PC-3 (cell line): ENCODE measurements at regions not wholly inside any gene's neighbourhood (a gene's known extent, or its start where the extent isn't known, plus 50 kb on each side); places are given as distances from the start of the nearest gene placed in this dataset.

Experiments
- ATAC-seq: fragments of 200-7000 bp; cut with Tn5 transposase; 2 replicates; pipeline ENCODE4 v1.9.1; 2020; ENCODE audit warnings: mild to moderate bottlenecking, moderate library complexity
- BruUV-seq: library from RNA; stranded (reverse); fragments of 400-500 nt; replicated peaks from 2 replicates; lab custom pipeline; 2021; lab: Mats Ljungman, UMichigan
- CTCF ChIA-PET: fragments of 300-600 bp; sonication (Branson Sonifier 250); formaldehyde crosslinking; loops from one replicate; lab custom pipeline; 2022; ENCODE audit warnings: antibody characterized with exemption; lab: Charles Lee
- POLR2A ChIA-PET: fragments of 300-600 bp; sonication (Branson Sonifier 250); formaldehyde crosslinking; loops from one replicate; lab custom pipeline; 2022; ENCODE audit warnings: antibody characterized with exemption; ENCODE audit not compliant: unreplicated experiment; lab: Charles Lee
- DNase-seq: peaks from one replicate; pipeline ENCODE4 v3.0.0-alpha.2; 2015
- H2AFZ ChIP-seq: fragments of 300-600 bp; sonication (generic); 2 replicates; pipeline ENCODE4 v1.6.0; 2016; ENCODE audit warnings: antibody characterized with exemption, low read length
- H3F3A ChIP-seq: fragments of 300-600 bp; sonication (generic); one replicate; pipeline ENCODE4 v1.6.0; 2017; ENCODE audit warnings: antibody characterized with exemption, low read length, control low read depth, mild to moderate bottlenecking; ENCODE audit not compliant: unreplicated experiment
- H3K27ac ChIP-seq: fragments of 300-600 bp; sonication (generic); 2 replicates; pipeline ENCODE4 v1.5.1; 2016; ENCODE audit warnings: mild to moderate bottlenecking, low read length
- H3K27me3 ChIP-seq: fragments of 300-600 bp; sonication (generic); 2 replicates; pipeline ENCODE4 v1.6.1; 2016; ENCODE audit warnings: low read length, mixed read lengths
- H3K36me3 ChIP-seq: fragments of 300-600 bp; sonication (generic); 2 replicates; pipeline ENCODE4 v1.6.1; 2016; ENCODE audit warnings: low read depth, mixed run types, low read length, mixed read lengths
- H3K4me1 ChIP-seq: fragments of 300-600 bp; sonication (generic); 2 replicates; pipeline ENCODE4 v1.5.1; 2016; ENCODE audit warnings: low read length; ENCODE audit not compliant: insufficient read depth
- H3K4me2 ChIP-seq: fragments of 300-600 bp; sonication (generic); 2 replicates; pipeline ENCODE4 v1.6.0; 2016; ENCODE audit warnings: low read length
- H3K4me3 ChIP-seq: fragments of 300-600 bp; sonication (generic); 2 replicates; pipeline ENCODE4 v1.5.1; 2016; ENCODE audit warnings: mild to moderate bottlenecking, low read length, mixed read lengths
- H3K79me2 ChIP-seq: fragments of 300-600 bp; sonication (generic); 2 replicates; pipeline ENCODE4 v1.6.1; 2017; ENCODE audit warnings: low read length, mixed read lengths
- H3K9ac ChIP-seq: fragments of 300-600 bp; sonication (generic); 2 replicates; pipeline ENCODE4 v1.6.0; 2016; ENCODE audit warnings: mild to moderate bottlenecking, low read length
- H3K9me2 ChIP-seq: fragments of 300-600 bp; sonication (generic); replicated peaks from 2 replicates; pipeline ENCODE4 v1.6.1; 2016; ENCODE audit warnings: mixed run types, low read length, mixed read lengths
- H3K9me3 ChIP-seq: fragments of 300-600 bp; sonication (generic); 2 replicates; pipeline ENCODE4 v1.6.1; 2016; ENCODE audit warnings: low read length, mixed read lengths
- H4K20me1 ChIP-seq: fragments of 300-600 bp; sonication (generic); 2 replicates; pipeline ENCODE4 v1.6.1; 2016; ENCODE audit warnings: low read length, mixed read lengths
- CTCF ChIP-seq: fragments of 300-600 bp; sonication (generic); conservative IDR thresholded peaks from 2 replicates; pipeline ENCODE4 v1.5.1; 2017; ENCODE audit warnings: antibody characterized with exemption, low read depth, mild to moderate bottlenecking, low read length
- EZH2 ChIP-seq: fragments of 300-600 bp; sonication (generic); IDR thresholded peaks from one replicate; pipeline ENCODE4 v1.6.1; 2017; ENCODE audit warnings: antibody characterized with exemption, mild to moderate bottlenecking, low read length; ENCODE audit not compliant: unreplicated experiment
- EZH2phosphoT487 ChIP-seq: fragments of 300-600 bp; sonication (generic); IDR thresholded peaks from 2 replicates; pipeline ENCODE4 v1.6.1; 2018; ENCODE audit warnings: mild to moderate bottlenecking, antibody characterized with exemption, low read length, borderline replicate concordance
- intact Hi-C: fragments of 100-400 bp; cut with micrococcal nuclease; formaldehyde crosslinking; loops from 2 replicates; pipeline ENCODE4 v1.9.0; 2023

DNA sequence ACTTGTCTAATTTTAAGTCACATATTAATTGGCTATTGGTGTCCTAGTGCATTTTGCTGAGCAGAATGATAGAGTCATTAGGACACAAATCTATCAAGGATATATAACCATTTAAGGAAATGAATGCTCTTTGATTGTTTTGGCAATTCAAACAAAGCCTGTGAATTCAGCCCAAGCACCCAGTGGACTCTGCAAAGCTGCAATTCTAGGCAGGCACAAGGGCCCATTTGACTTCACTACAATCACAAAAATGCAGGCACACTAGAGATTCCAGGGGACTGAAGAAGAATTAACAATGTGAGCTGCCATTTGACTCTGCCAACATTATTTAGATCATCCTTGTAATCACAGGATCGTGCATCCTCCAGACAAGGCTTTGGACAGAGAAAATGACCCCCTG is 544.2 kb upstream of the PHF14 start:
- no peaks in the 10 kb centered on the region for H4K20me1 ChIP-seq
- no TSS peak for BruUV-seq
- ATAC-seq (no peak), DNase-seq (no peak)
- no peaks in the 10 kb centered on the region for H3K9me2 ChIP-seq
- no peaks in the 10 kb centered on the region for H3K36me3 ChIP-seq
- TF ChIP-seq EZH2 (no peak), CTCF (no peak), EZH2phosphoT487 (no peak)
- no peaks in the 10 kb centered on the region for H3K4me1 ChIP-seq
- H3K9ac ChIP-seq, result no peak overlapping the region
- H3F3A ChIP-seq, result no peaks in the 10 kb centered on the region
- ChIA-PET POLR2A (no interaction called here), CTCF (no interaction called here)
- no peaks in the 10 kb centered on the region for H3K9me3 ChIP-seq
- no peak overlapping the region for H3K4me3 ChIP-seq
- no peaks in the 10 kb centered on the region for H3K27me3 ChIP-seq
- H3K27ac ChIP-seq, result no peak overlapping the region
- no peak overlapping the region for H2AFZ ChIP-seq
- intact Hi-C loops, result no loop called here
- H3K79me2 ChIP-seq, result no peaks in the 10 kb centered on the region
- H3K4me2 ChIP-seq, result no peak overlapping the region

DNA sequence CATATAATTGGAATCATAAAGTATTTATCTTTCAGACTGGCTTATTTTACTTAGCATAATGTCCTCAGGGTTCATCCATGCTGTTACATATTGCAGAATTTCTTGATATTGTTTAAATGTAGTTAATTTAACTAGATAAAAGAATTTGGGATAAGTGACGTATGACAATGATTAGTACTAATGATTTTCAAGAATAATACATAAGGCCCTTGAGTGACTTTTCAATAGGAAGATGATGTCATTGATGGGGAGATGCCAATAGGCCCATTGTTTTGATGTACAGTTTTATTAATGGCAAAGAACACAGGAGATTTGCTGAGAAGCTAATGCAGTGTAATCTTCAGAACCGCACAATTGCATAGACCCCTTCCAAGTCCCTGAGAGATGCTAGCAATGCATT is 537.4 kb upstream of the PHF14 start:
- no peaks in the 10 kb centered on the region for H4K20me1 ChIP-seq
- DNase-seq (no peak), ATAC-seq (no peak)
- POLR2A ChIA-PET, result no interaction called here
- no TSS peak for BruUV-seq
- no peak overlapping the region for H3K4me3 ChIP-seq
- no peak overlapping the region for H3K27ac ChIP-seq
- no peaks in the 10 kb centered on the region for H3F3A ChIP-seq
- TF ChIP-seq EZH2 (no peak), EZH2phosphoT487 (no peak), CTCF (no peak)
- CTCF ChIA-PET, result no interaction called here
- H3K9me3 ChIP-seq, result peaks cover 10% of the 10 kb centered on the region; the same call in 1 of the 2 replicates
- no peaks in the 10 kb centered on the region for H3K27me3 ChIP-seq
- no peaks in the 10 kb centered on the region for H3K36me3 ChIP-seq
- no peak overlapping the region for H2AFZ ChIP-seq
- intact Hi-C loops, result loop anchor here (10.0 kb wide), 1 partner anchor 268 kb away; no protein-coding TSS in a partner anchor
- H3K4me2 ChIP-seq, result no peak overlapping the region
- no peaks in the 10 kb centered on the region for H3K79me2 ChIP-seq
- H3K9ac ChIP-seq, result no peak overlapping the region
- no peaks in the 10 kb centered on the region for H3K4me1 ChIP-seq
- H3K9me2 ChIP-seq, result no peaks in the 10 kb centered on the region

DNA sequence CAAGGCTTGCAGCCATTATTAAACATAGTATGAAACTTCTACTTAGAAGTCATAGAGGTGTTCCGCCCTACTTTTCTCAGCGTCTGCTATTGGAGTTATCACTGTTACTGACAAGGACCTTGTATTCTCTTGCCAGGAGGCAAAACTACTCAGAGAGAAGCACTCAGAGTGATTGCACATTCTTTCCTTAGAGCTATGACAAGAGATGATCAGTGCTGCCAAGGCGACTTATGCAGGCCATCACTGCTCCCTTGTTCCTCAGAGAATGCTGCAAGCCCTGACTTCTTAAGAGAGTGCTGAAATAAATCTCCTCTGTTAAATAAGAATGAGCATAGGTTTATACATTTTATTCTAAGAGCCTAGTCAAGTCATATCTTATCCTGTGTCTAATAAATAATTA is 534.6 kb upstream of the PHF14 start:
- H3K9ac ChIP-seq, result no peak overlapping the region
- H3K9me2 ChIP-seq, result no peaks in the 10 kb centered on the region
- no peaks in the 10 kb centered on the region for H3K4me1 ChIP-seq
- ChIA-PET CTCF (no interaction called here), POLR2A (no interaction called here)
- peaks cover 10% of the 10 kb centered on the region; the same call in 1 of the 2 replicates for H3K9me3 ChIP-seq
- TF ChIP-seq CTCF, result no peak
- no peak for TF ChIP-seq EZH2
- TF ChIP-seq EZH2phosphoT487, result no peak
- H3K36me3 ChIP-seq, result no peaks in the 10 kb centered on the region
- H3F3A ChIP-seq, result no peaks in the 10 kb centered on the region
- no peak overlapping the region for H3K4me2 ChIP-seq
- intact Hi-C loops, result loop anchor here (10.0 kb wide), 1 partner anchor 266 kb away; no protein-coding TSS in a partner anchor
- no peaks in the 10 kb centered on the region for H3K79me2 ChIP-seq
- no peaks in the 10 kb centered on the region for H3K27me3 ChIP-seq
- BruUV-seq, result no TSS peak
- DNase-seq (no peak), ATAC-seq (no peak)
- H3K27ac ChIP-seq, result no peak overlapping the region
- no peak overlapping the region for H2AFZ ChIP-seq
- no peak overlapping the region for H3K4me3 ChIP-seq
- no peaks in the 10 kb centered on the region for H4K20me1 ChIP-seq
